IMR-90 (cell line): ENCODE measurements at regions not wholly inside any gene's neighbourhood (a gene's known extent, or its start where the extent isn't known, plus 50 kb on each side); places are given as distances from the start of the nearest gene placed in this dataset.

Experiments
- ATAC-seq: fragments of 200-7000 bp; cut with Tn5 transposase; 2 replicates; pipeline ENCODE4 v1.9.1; 2020; ENCODE audit warnings: low read depth, mild to moderate bottlenecking, moderate library complexity
- BruUV-seq: library from RNA; stranded (reverse); fragments of 400-500 nt; replicated peaks from 2 replicates; lab custom pipeline; 2021; lab: Mats Ljungman, UMichigan
- CTCF ChIA-PET: fragments of 300-600 bp; formaldehyde crosslinking; extraction: SDS; loops from one replicate; lab custom pipeline; 2021; ENCODE audit warnings: antibody characterized with exemption; lab: Yijun Ruan, JAX
- POLR2A ChIA-PET: fragments of 300-600 bp; sonication (Branson Sonifier 250); formaldehyde crosslinking; loops from one replicate; lab custom pipeline; 2022; ENCODE audit warnings: antibody characterized with exemption; ENCODE audit not compliant: unreplicated experiment; lab: Charles Lee
- DNase-seq: peaks from one replicate; pipeline ENCODE4 v3.0.0; 2013
- H2AFZ ChIP-seq: replicated peaks from 2 replicates; pipeline ENCODE3; 2013; ENCODE audit warnings: low read length, mild to moderate bottlenecking; ENCODE audit not compliant: poor library complexity
- H2AK5ac ChIP-seq: 2 replicates; pipeline ENCODE4 v1.6.1; 2013; ENCODE audit warnings: low read depth, low read length, inconsistent platforms
- H2AK9ac ChIP-seq: replicated peaks from 2 replicates; pipeline ENCODE3; 2013; ENCODE audit warnings: mild to moderate bottlenecking, low read depth, low read length, moderate library complexity; ENCODE audit not compliant: poor library complexity
- H2BK120ac ChIP-seq: 2 replicates; pipeline ENCODE4 v1.6.1; 2013; ENCODE audit warnings: low read depth, low read length, inconsistent platforms
- H2BK15ac ChIP-seq: 3 replicates; pipeline ENCODE4 v1.6.1; 2013; ENCODE audit warnings: low read depth, low read length, inconsistent platforms
- H2BK20ac ChIP-seq: 2 replicates; pipeline ENCODE4 v1.6.1; 2013; ENCODE audit warnings: low read depth, mild to moderate bottlenecking, inconsistent platforms, low read length, moderate library complexity
- H2BK5ac ChIP-seq: 2 replicates; pipeline ENCODE4 v1.6.1; 2013; ENCODE audit warnings: mild to moderate bottlenecking, low read depth, low read length, inconsistent platforms; ENCODE audit not compliant: poor library complexity, severe bottlenecking
- H3K14ac ChIP-seq: replicated peaks from 2 replicates; pipeline ENCODE4 v1.6.1; 2013; ENCODE audit warnings: low read depth, low read length, inconsistent platforms
- H3K18ac ChIP-seq: 2 replicates; pipeline ENCODE4 v1.6.1; 2013; ENCODE audit warnings: low read depth, low read length, control low read depth
- H3K23ac ChIP-seq: 2 replicates; pipeline ENCODE4 v1.6.1; 2013; ENCODE audit warnings: low read depth, low read length, inconsistent platforms
- H3K27ac ChIP-seq: 2 replicates; pipeline ENCODE4 v1.5.1; 2013; ENCODE audit warnings: mild to moderate bottlenecking, control low read depth, low read length; ENCODE audit not compliant: insufficient read depth
- H3K27me3 ChIP-seq: 2 replicates; pipeline ENCODE4 v1.6.1; 2013; ENCODE audit warnings: low read length; ENCODE audit not compliant: control insufficient read depth, insufficient read depth
- H3K36me3 ChIP-seq: 2 replicates; pipeline ENCODE4 v1.6.1; 2013; ENCODE audit warnings: low read length, mixed read lengths; ENCODE audit not compliant: control insufficient read depth, insufficient read depth
- H3K4ac ChIP-seq: 2 replicates; pipeline ENCODE4 v1.6.1; 2013; ENCODE audit warnings: low read depth, low read length, inconsistent platforms
- H3K4me1 ChIP-seq: 2 replicates; pipeline ENCODE4 v1.6.1; 2013; ENCODE audit warnings: low read length, mixed read lengths; ENCODE audit not compliant: control insufficient read depth, insufficient read depth
- H3K4me2 ChIP-seq: 2 replicates; pipeline ENCODE4 v1.6.1; 2013; ENCODE audit warnings: low read depth, mild to moderate bottlenecking, control low read depth, low read length, moderate library complexity
- H3K4me3 ChIP-seq: 2 replicates; pipeline ENCODE4 v1.5.1; 2013; ENCODE audit warnings: low read depth, mild to moderate bottlenecking, control low read depth, low read length, moderate library complexity; ENCODE audit not compliant: insufficient read depth
- H3K56ac ChIP-seq: 2 replicates; pipeline ENCODE4 v1.6.1; 2013; ENCODE audit warnings: low read length, inconsistent platforms; ENCODE audit not compliant: insufficient read depth; ENCODE audit errors: extremely low read depth
- H3K79me1 ChIP-seq, 2 experiments: 2 replicates each; pipeline ENCODE4 v1.6.1; 2013; ENCODE audit warnings: low read length in 2 of 2, inconsistent platforms in 1 of 2, low read depth in 1 of 2
- H3K9ac ChIP-seq: 2 replicates; pipeline ENCODE4 v1.6.1; 2013; ENCODE audit warnings: low read depth, low read length, control low read depth
- H3K9me1 ChIP-seq: 2 replicates; pipeline ENCODE4 v1.6.1; 2013; ENCODE audit warnings: low read length, inconsistent platforms; ENCODE audit not compliant: insufficient read depth
- H3K9me3 ChIP-seq: 2 replicates; pipeline ENCODE4 v1.6.1; 2013; ENCODE audit warnings: low read length; ENCODE audit not compliant: control insufficient read depth, insufficient read depth
- H4K20me1 ChIP-seq: 2 replicates; pipeline ENCODE4 v1.6.1; 2013; ENCODE audit warnings: low read length, inconsistent platforms; ENCODE audit not compliant: insufficient read depth
- H4K5ac ChIP-seq: 2 replicates; pipeline ENCODE4 v1.6.1; 2013; ENCODE audit warnings: mild to moderate bottlenecking, low read depth, low read length, control low read depth
- H4K8ac ChIP-seq, 2 experiments: 2 replicates each; pipeline ENCODE4 v1.6.1; 2013; ENCODE audit warnings: low read depth in 2 of 2, low read length in 2 of 2, control low read depth in 1 of 2, inconsistent platforms in 1 of 2
- H4K91ac ChIP-seq: 2 replicates; pipeline ENCODE4 v1.6.1; 2013; ENCODE audit warnings: low read depth, low read length, inconsistent platforms; ENCODE audit not compliant: insufficient read depth
- CHD1 ChIP-seq: IDR thresholded peaks from 2 replicates; pipeline ENCODE4 v1.6.1; 2012; ENCODE audit warnings: low read depth, low read length, improper control_type of control experiment
- MAFK ChIP-seq: IDR thresholded peaks from 2 replicates; pipeline ENCODE4 v1.6.1; 2012; ENCODE audit warnings: low read depth, low read length, improper control_type of control experiment
- WGBS, 2 experiments: methylation state at CpG; one replicate each; pipeline versions ENCODE4 v1.1.5 to v1.1.7; 2013; ENCODE audit warnings: missing lambda C conversion rate in 2 of 2; ENCODE audit not compliant: insufficient read length in 1 of 2; ENCODE audit errors: extremely low coverage in 2 of 2; 5-methylcytosine and 5-hydroxymethylcytosine counted together
- dilution Hi-C: fragments of 300-500 bp; cut with HindIII; formaldehyde crosslinking; loops from one replicate; pipeline ENCODE4 v1.14.3; 2018; ENCODE audit warnings: low sequenced_read_pairs; ENCODE audit not compliant: unreplicated experiment
- in situ Hi-C: fragments of 300-500 bp; cut with MboI; formaldehyde crosslinking; loops from 3 replicates; pipeline ENCODE4 v1.14.3; 2019; ENCODE audit warnings: low sequenced_read_pairs, inconsistent platforms, mixed read lengths
- intact Hi-C: fragments of 100-400 bp; cut with micrococcal nuclease; formaldehyde crosslinking; loops from 2 replicates; pipeline ENCODE4 v1.10.0; 2022

GRCh38 chr2:145230546-145230945 lies 710.6 kb upstream of the ZEB2 start:
- H4K91ac ChIP-seq = no peak overlapping the region
- no peaks in the 10 kb centered on the region for H3K79me1 ChIP-seq
- no peak overlapping the region for H2BK120ac ChIP-seq
- H2BK20ac ChIP-seq = no peak overlapping the region; the same call in 1 of the 2 replicates
- no peak overlapping the region for H3K9ac ChIP-seq
- no peak overlapping the region for H3K27ac ChIP-seq
- H2AK5ac ChIP-seq = no peak overlapping the region
- no peak overlapping the region for H2AK9ac ChIP-seq
- H3K4me2 ChIP-seq = no peak overlapping the region; the same call in 1 of the 2 replicates
- in situ Hi-C loops = no loop called here
- no CpG with 5 or more reads among the region's 3 CpGs for WGBS, 2 experiments
- H3K4me1 ChIP-seq = 0 out of 2 replicates have a peak, but pooled peaks cover 2% of the 10 kb centered on the region
- BruUV-seq = no TSS peak
- no peaks in the 10 kb centered on the region for H3K9me1 ChIP-seq
- peak overlapping the region; percentile 1 for H2BK5ac ChIP-seq
- no peaks in the 10 kb centered on the region for H3K27me3 ChIP-seq
- H3K4me3 ChIP-seq = no peak overlapping the region
- no peak overlapping the region for H3K23ac ChIP-seq
- no peak overlapping the region for H2AFZ ChIP-seq
- no peak overlapping the region for H4K5ac ChIP-seq
- no peak overlapping the region for H3K14ac ChIP-seq
- TF ChIP-seq CHD1 = no peak
- peak; percentile 31; the same call in 1 of the 2 replicates for TF ChIP-seq MAFK
- ATAC-seq = no peak; the same call in 1 of the 2 replicates
- ChIA-PET CTCF (no interaction called here), POLR2A (no interaction called here)
- H3K18ac ChIP-seq = no peak overlapping the region
- H3K36me3 ChIP-seq = no peaks in the 10 kb centered on the region
- H3K56ac ChIP-seq = no peak overlapping the region
- DNase-seq = peak; percentile 74
- no peaks in the 10 kb centered on the region for H4K20me1 ChIP-seq
- no peaks in the 10 kb centered on the region for H3K9me3 ChIP-seq
- H4K8ac ChIP-seq = peak overlapping the region in 1 of 2 experiments; percentile 2; a peak in 1 of 4 replicates
- dilution Hi-C loops = no loop called here
- no peak overlapping the region for H3K4ac ChIP-seq
- no peak overlapping the region for H2BK15ac ChIP-seq
- intact Hi-C loops = no loop called here
